ENCODE measurements at regions not wholly inside any gene's neighbourhood (a gene's known extent, or its start where the extent isn't known, plus 50 kb on each side); places are given as distances from the start of the nearest gene placed in this dataset.

DNA sequence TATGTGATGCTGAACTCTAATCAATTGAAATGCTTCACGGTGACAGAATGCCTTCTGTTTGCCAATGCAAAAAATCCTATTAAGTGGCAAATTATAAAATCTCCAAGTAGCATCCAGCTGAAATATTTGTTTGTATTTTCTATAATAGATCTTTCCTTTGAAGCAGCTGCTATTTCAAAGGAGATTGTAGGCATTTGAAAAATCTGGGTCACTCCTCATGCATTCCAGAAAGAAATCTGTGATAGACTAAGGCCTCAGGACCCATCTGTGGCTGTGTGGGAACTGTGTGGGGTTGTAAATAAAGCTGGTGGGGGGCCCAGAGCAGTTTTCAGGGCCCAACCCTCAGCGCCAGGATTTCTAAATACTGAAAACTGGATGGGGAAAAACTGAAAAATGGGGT, 216.9 kb upstream of the ARG1 start:
- in situ Hi-C loops (cut with HindIII; ENCODE audit: low sequenced_read_pairs): loop anchor here (5.0 kb wide), 1 partner anchor 64 kb away; no protein-coding TSS in a partner anchor
- TF ChIP-seq, protein P1, sequence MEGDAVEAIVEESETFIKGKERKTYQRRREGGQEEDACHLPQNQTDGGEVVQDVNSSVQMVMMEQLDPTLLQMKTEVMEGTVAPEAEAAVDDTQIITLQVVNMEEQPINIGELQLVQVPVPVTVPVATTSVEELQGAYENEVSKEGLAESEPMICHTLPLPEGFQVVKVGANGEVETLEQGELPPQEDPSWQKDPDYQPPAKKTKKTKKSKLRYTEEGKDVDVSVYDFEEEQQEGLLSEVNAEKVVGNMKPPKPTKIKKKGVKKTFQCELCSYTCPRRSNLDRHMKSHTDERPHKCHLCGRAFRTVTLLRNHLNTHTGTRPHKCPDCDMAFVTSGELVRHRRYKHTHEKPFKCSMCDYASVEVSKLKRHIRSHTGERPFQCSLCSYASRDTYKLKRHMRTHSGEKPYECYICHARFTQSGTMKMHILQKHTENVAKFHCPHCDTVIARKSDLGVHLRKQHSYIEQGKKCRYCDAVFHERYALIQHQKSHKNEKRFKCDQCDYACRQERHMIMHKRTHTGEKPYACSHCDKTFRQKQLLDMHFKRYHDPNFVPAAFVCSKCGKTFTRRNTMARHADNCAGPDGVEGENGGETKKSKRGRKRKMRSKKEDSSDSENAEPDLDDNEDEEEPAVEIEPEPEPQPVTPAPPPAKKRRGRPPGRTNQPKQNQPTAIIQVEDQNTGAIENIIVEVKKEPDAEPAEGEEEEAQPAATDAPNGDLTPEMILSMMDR (IDR thresholded peaks at IDR 0.05; ENCODE audit: low read depth, low read length, missing control alignments): no peak
- DNase-seq (ENCODE audit: low read depth): no peak
- no peak overlapping the region for H3K4me3 ChIP-seq (ENCODE audit: low read depth, low read length)

DNA sequence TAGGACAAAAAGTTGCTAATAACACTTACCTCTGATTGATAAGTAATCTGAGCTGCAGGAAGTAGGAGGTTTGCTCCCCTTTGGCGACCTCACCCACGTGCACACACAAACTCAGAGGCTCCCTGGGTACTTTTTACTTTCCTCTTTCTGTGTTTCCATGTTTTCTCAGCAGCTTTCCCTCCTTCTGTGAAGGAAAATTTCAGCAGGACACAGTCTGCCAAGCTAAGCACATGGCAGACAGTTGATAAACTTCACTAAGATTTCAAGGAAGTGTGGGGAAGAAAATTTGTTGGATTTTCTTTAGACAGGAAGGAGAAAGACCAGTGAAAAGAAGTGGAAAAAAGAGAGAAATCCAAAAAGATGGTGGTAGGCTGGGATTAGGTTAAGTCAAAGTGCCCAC, 215.5 kb upstream of the ARG1 start:
- no peak overlapping the region for H3K4me3 ChIP-seq (ENCODE audit: low read depth, low read length)
- in situ Hi-C loops (cut with HindIII; ENCODE audit: low sequenced_read_pairs): loop anchor here (5.0 kb wide), 1 partner anchor 65 kb away; no protein-coding TSS in a partner anchor
- TF ChIP-seq, protein P1 (IDR thresholded peaks at IDR 0.05; ENCODE audit: low read depth, low read length, missing control alignments): no peak
- DNase-seq (ENCODE audit: low read depth): no peak

DNA sequence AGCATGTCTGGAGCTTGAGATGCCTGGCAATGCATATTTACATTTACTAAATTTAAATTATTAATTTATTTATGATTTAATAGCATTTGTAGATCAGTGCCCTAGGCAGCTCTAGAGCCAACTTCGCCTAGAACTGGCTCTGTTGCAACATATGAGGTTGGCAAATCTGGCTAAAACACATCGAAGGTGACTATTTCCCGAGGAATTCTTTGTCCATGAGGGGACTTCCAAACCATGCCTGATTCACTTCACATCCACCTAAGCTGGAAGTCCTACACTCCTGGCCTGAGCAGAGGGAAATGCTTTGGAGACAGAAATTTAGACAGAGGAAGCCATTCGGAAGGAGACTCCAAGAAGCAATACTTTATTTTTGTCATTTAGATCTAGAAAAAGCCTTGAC, 211.0 kb upstream of the ARG1 start:
- H3K4me3 ChIP-seq (ENCODE audit: low read depth, low read length): no peak overlapping the region
- TF ChIP-seq, protein P1 (IDR thresholded peaks at IDR 0.05; ENCODE audit: low read depth, low read length, missing control alignments): no peak
- in situ Hi-C loops (cut with HindIII; ENCODE audit: low sequenced_read_pairs): no loop called here
- DNase-seq (ENCODE audit: low read depth): no peak

DNA sequence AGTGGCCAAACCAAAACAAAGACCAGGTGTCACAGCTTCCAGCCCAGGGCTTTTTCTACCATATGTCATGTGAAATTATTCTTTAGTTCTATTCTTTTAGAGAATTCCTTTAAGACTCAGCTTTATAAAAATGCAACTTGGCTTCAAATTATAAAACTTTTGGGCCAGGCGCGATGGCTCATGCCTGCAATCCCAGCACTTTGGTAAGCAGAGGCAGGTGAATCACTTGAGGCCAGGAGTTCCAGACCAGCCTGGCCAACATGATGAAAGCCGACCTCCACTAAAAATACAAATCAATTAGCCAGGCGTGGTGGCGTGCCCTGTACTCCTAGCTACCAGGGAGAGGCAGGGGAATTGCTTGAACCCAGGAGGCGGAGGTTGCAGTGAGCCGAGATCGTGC, 210.3 kb upstream of the ARG1 start:
- in situ Hi-C loops (cut with HindIII; ENCODE audit: low sequenced_read_pairs): no loop called here
- TF ChIP-seq, protein P1 (IDR thresholded peaks at IDR 0.05; ENCODE audit: low read depth, low read length, missing control alignments): no peak
- no peak overlapping the region for H3K4me3 ChIP-seq (ENCODE audit: low read depth, low read length)
- no peak for DNase-seq (ENCODE audit: low read depth)

DNA sequence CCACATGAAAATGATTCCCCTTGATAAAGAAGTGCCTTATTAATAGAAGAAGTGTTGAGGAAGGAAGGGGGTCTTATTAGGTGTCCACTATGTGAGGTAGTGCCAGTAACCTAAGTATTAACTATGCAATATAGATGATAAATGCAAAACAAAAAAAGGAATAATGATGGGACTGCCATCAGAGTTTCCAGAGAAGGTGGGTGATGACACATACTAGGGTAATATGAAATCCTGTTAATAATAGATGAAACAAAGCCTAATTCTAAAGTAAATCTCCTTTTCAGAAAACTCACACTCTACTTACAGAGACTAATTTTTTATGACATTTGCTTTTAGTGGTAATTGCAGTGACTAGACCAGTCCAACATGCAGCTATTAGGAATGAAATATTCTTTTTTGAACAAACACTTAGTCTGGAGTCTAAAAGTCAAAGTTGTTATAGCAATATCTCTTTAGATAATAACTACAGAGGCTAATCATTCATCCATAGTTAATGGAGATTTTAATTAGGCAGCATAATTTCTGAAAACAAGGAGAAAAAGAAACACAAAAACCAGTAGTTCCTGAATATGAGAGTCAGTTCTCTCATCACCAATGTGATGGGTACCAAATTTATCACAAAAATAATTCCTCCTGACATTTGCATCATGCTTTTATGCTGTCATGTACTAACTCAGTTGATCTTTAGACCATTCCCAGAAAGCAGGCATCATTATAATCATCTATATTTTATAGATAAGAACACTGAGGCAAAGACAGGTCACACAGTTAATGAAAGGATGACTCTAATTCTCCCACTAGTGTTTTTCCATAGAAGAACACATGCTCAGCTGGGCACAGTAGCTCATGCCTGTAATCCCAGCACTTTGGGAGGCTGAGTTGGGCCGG, 208.8 kb upstream of the ARG1 start:
- no peak for DNase-seq (ENCODE audit: low read depth)
- in situ Hi-C loops (cut with HindIII; ENCODE audit: low sequenced_read_pairs): no loop called here
- TF ChIP-seq, protein P1 (IDR thresholded peaks at IDR 0.05; ENCODE audit: low read depth, low read length, missing control alignments): no peak
- no peak overlapping the region for H3K4me3 ChIP-seq (ENCODE audit: low read depth, low read length)

DNA sequence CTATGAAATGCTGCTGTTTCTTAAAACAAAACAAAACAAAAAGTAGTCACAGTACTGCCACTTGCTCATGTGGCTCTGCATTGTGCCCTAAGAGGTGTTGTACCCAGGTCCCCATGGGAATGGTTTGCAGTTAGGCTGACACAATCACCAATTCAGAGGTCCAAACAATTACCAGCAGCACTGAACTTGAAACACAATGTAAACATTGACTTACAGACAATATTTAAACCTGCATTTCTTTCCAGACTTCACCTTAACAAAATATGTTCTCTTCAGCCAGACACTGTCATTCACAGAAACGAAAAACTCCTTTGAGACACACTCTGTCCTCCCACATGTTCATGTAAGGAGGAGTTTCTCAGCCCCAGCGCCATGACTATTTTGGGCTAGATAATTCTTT, 206.8 kb upstream of the ARG1 start:
- in situ Hi-C loops (cut with HindIII; ENCODE audit: low sequenced_read_pairs): no loop called here
- H3K4me3 ChIP-seq (ENCODE audit: low read depth, low read length): no peak overlapping the region
- DNase-seq (ENCODE audit: low read depth): no peak
- TF ChIP-seq, protein P1 (IDR thresholded peaks at IDR 0.05; ENCODE audit: low read depth, low read length, missing control alignments): no peak

All from astrocyte of the cerebellum (primary cell).